SU-DHL-6 (cell line): ENCODE measurements at regions not wholly inside any gene's neighbourhood (a gene's known extent, or its start where the extent isn't known, plus 50 kb on each side); places are given as distances from the start of the nearest gene placed in this dataset.

Experiments used
- H2AFZ ChIP-seq: fragments of 200-600 bp; sonication (generic); 2 replicates; pipeline ENCODE4 v1.6.1; 2014; ENCODE audit warnings: low read depth, mild to moderate bottlenecking, moderate library complexity, mixed read lengths, antibody characterized with exemption, low read length; ENCODE audit not compliant: severe bottlenecking
- H3F3A ChIP-seq: fragments of 200-600 bp; shearing (Covaris generic); 2 replicates; pipeline ENCODE4 v1.6.0; 2016; ENCODE audit warnings: antibody characterized with exemption, mild to moderate bottlenecking; ENCODE audit not compliant: insufficient read depth
- H3K27ac ChIP-seq: fragments of 200-600 bp; sonication (generic); 2 replicates; pipeline ENCODE4 v1.5.1; 2016; ENCODE audit warnings: low read depth, mild to moderate bottlenecking, low read length, moderate library complexity, mixed read lengths
- H3K27me3 ChIP-seq: fragments of 200-600 bp; sonication (generic), shearing (Covaris generic); 2 replicates; pipeline ENCODE4 v1.6.0; 2014; ENCODE audit warnings: mild to moderate bottlenecking, low read length
- H3K36me3 ChIP-seq: fragments of 200-600 bp; sonication (generic); 2 replicates; pipeline ENCODE4 v1.6.1; 2014; ENCODE audit warnings: mild to moderate bottlenecking, low read length, mixed read lengths
- H3K4me2 ChIP-seq: fragments of 300-600, 200-600 bp; shearing (Covaris generic), sonication (generic); 2 replicates; pipeline ENCODE4 v1.6.0; 2014; ENCODE audit warnings: low read length, low read depth, mild to moderate bottlenecking; ENCODE audit not compliant: poor library complexity, severe bottlenecking
- H3K4me3 ChIP-seq: fragments of 200-600 bp; sonication (generic); 2 replicates; pipeline ENCODE4 v1.5.1; 2014; ENCODE audit warnings: antibody characterized with exemption, low read length, mild to moderate bottlenecking, mixed read lengths; ENCODE audit not compliant: insufficient read depth, poor library complexity, severe bottlenecking
- H3K79me2 ChIP-seq: fragments of 200-600 bp; sonication (generic); 2 replicates; pipeline ENCODE4 v1.6.1; 2014; ENCODE audit warnings: mild to moderate bottlenecking, low read length, moderate library complexity; ENCODE audit not compliant: insufficient read depth
- H3K9ac ChIP-seq: fragments of 200-600 bp; sonication (generic); 2 replicates; pipeline ENCODE4 v1.7.0; 2014; ENCODE audit warnings: mild to moderate bottlenecking, low read length
- H3K9me2 ChIP-seq: fragments of 200-600 bp; sonication (generic); replicated peaks from 2 replicates; pipeline ENCODE4 v1.6.1; 2014; ENCODE audit warnings: low read length; ENCODE audit not compliant: insufficient read depth
- H3K9me3 ChIP-seq: fragments of 200-600 bp; sonication (generic); 2 replicates; pipeline ENCODE4 v1.6.1; 2014; ENCODE audit warnings: low read length, mixed read lengths; ENCODE audit not compliant: insufficient read depth
- H4K20me1 ChIP-seq: fragments of 200-600 bp; sonication (generic); 2 replicates; pipeline ENCODE4 v1.6.1; 2014; ENCODE audit warnings: low read depth, mild to moderate bottlenecking, antibody characterized with exemption, low read length, moderate library complexity, mixed read lengths
- EZH2phosphoT487 ChIP-seq: fragments of 200-600 bp; sonication (generic), shearing (Covaris generic); conservative IDR thresholded peaks from 2 replicates; pipeline ENCODE4 v1.6.1; 2018; ENCODE audit warnings: mild to moderate bottlenecking, antibody characterized with exemption, low read length, moderate library complexity, mixed read lengths
- TF ChIP-seq, protein P1 (sequence below): fragments of 200-600 bp; sonication (generic); IDR thresholded peaks from one replicate; pipeline ENCODE4 v1.5.1; 2017; ENCODE audit warnings: antibody characterized with exemption, mild to moderate bottlenecking, low read length, moderate library complexity; ENCODE audit not compliant: insufficient read depth, poor library complexity, severe bottlenecking

DNA sequence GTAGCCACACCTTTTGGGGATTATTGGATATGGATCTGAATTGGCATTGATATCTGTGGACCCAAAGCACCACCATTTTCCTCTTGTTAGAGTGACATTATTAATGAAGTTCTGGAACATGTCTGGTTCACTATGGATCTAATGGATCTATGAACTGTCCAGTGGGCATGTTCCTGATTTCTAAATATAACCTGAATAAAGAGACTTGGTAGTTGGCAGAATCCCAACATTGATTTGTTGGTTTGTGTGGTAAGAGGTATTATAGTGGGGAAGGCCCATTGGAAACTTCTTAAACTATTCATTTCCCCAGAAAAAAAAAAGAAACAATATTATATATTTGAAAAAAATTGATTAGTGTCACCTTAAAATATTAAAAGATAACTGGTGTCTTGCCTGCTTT, 312.6 kb downstream of the HTR1B start:
- Histone ChIP-seq H3K27me3 (no peaks in the 10 kb centered on the region), H3K27ac (no peak overlapping the region), H3K9ac (no peak overlapping the region), H3K36me3 (no peaks in the 10 kb centered on the region), H3F3A (no peaks in the 10 kb centered on the region), H3K4me3 (no peak overlapping the region), H2AFZ (no peak overlapping the region), H3K79me2 (no peaks in the 10 kb centered on the region), H3K4me2 (no peak overlapping the region), H3K9me3 (no peaks in the 10 kb centered on the region), H4K20me1 (no peaks in the 10 kb centered on the region), H3K9me2 (no peaks in the 10 kb centered on the region)
- no peak for TF ChIP-seq EZH2phosphoT487
- TF ChIP-seq, protein P1, sequence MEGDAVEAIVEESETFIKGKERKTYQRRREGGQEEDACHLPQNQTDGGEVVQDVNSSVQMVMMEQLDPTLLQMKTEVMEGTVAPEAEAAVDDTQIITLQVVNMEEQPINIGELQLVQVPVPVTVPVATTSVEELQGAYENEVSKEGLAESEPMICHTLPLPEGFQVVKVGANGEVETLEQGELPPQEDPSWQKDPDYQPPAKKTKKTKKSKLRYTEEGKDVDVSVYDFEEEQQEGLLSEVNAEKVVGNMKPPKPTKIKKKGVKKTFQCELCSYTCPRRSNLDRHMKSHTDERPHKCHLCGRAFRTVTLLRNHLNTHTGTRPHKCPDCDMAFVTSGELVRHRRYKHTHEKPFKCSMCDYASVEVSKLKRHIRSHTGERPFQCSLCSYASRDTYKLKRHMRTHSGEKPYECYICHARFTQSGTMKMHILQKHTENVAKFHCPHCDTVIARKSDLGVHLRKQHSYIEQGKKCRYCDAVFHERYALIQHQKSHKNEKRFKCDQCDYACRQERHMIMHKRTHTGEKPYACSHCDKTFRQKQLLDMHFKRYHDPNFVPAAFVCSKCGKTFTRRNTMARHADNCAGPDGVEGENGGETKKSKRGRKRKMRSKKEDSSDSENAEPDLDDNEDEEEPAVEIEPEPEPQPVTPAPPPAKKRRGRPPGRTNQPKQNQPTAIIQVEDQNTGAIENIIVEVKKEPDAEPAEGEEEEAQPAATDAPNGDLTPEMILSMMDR: no peak

DNA sequence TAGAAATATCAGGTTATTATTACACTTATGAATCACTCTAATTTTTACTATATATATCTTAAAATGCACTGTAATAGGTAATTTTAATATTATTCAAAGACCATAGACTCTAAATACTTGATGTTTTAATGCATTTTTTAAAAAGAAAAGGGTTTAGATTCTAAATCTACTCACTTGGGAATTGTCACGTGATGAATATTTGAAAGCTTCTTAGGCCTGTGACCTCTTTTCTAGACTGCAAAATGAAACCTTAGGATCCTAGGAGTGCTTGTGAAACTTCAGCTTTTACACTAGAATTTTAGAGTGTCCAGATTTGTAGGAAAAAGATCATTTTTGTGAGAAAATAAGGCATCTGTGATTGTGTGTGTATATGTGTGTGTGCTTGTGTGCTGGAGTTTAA, 318.0 kb downstream of the HTR1B start:
- Histone ChIP-seq H3K4me2 (no peak overlapping the region), H3K9me3 (no peaks in the 10 kb centered on the region)

DNA sequence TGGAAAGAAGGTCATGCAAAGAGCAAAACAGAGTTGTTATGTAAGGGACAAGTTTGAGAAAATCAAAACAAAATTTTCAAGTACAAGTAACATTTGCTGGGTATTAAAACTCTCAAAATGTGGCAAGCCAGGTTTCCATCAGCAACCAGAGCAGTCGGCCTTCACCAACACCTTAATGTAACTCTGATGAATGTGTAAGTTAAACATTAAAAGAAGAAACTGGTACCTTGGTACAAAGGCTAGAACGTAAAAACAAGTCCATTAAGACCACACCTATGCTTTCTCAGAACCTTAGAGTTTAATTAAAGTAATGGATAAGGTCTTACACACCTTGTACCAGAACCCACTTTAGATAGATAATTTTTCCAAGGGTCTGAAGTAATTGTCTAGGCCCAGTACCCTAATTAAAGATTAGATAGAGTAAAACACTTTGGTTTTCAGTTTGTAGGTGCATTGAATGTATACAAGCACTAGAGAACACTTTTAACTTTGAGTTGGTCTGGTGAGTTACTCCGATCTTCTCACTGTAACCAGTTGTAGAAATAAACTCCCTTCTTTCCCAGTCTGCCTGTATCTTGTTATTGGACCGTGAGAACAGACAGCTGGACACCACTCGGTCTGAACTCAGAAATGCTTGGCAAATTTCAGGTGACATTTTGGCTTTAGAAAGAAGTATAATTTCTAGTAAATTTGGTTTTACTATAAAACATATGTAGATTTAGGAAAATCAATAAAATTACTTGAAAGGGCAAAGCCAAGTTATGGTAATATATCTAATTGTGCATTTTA, 319.4 kb downstream of the HTR1B start:
- H3K36me3 ChIP-seq: no peaks in the 10 kb centered on the region
- no peaks in the 10 kb centered on the region for H3F3A ChIP-seq
- no peak overlapping the region for H3K27ac ChIP-seq
- no peak overlapping the region for H2AFZ ChIP-seq
- no peaks in the 10 kb centered on the region for H4K20me1 ChIP-seq
- H3K27me3 ChIP-seq: no peaks in the 10 kb centered on the region
- TF ChIP-seq EZH2phosphoT487: no peak
- TF ChIP-seq, protein P1: no peak
- H3K4me2 ChIP-seq: no peak overlapping the region
- no peaks in the 10 kb centered on the region for H3K79me2 ChIP-seq
- no peak overlapping the region for H3K4me3 ChIP-seq
- H3K9ac ChIP-seq: no peak overlapping the region
- H3K9me3 ChIP-seq: no peaks in the 10 kb centered on the region
- no peaks in the 10 kb centered on the region for H3K9me2 ChIP-seq

More for the DNA sequence above, 318.0 kb downstream of the HTR1B start:
- no peak for TF ChIP-seq EZH2phosphoT487
- TF ChIP-seq, protein P1: no peak
- no peaks in the 10 kb centered on the region for H4K20me1 ChIP-seq
- no peaks in the 10 kb centered on the region for H3F3A ChIP-seq
- no peaks in the 10 kb centered on the region for H3K36me3 ChIP-seq
- H2AFZ ChIP-seq: no peak overlapping the region
- H3K9me2 ChIP-seq: no peaks in the 10 kb centered on the region
- H3K27me3 ChIP-seq: no peaks in the 10 kb centered on the region
- no peak overlapping the region for H3K9ac ChIP-seq
- no peak overlapping the region for H3K4me3 ChIP-seq
- H3K27ac ChIP-seq: no peak overlapping the region
- H3K79me2 ChIP-seq: no peaks in the 10 kb centered on the region
